Fibroblast of pulmonary artery (primary cell): ENCODE measurements at regions not wholly inside any gene's neighbourhood (a gene's known extent, or its start where the extent isn't known, plus 50 kb on each side); places are given as distances from the start of the nearest gene placed in this dataset.
"Not testable (repeated sequence)": the region's sequence is repeated elsewhere in the genome, so short reads cannot be mapped to it uniquely, and the experiment has no call there.

ENCODE experiments used
- DNase-seq: peaks from one replicate; pipeline ENCODE4 v3.0.0-alpha.2; 2010; ENCODE audit warnings: low read depth
- H3K4me3 ChIP-seq: replicated peaks from 2 replicates; pipeline ENCODE4 v1.5.1; 2011; ENCODE audit warnings: low read depth, mild to moderate bottlenecking, control low read depth, low read length, moderate library complexity
- TF ChIP-seq, protein P1 (sequence below): IDR thresholded peaks from 2 replicates; pipeline ENCODE4 v1.5.1; 2011; ENCODE audit warnings: mild to moderate bottlenecking, control low read depth, low read length, inconsistent platforms; ENCODE audit errors: missing control alignments

DNA sequence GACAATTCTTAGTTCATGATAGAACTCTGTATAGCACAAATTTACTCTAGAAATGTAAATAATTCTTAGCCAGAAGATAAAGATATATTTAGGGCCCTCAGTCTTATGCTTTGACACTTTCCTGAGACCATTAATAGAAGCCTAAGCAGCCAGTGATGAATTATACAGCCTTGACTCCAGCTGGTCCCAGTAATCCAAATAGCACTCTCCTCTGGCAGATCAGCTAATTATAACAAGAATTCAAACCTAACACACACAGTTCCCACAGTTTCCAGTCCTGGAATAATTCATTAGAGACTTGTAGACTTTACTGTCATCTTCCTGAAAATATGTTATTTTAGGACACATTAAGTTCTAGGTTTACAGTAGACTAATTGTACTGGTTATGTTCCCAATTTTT is 50.4 kb downstream of the SHOC1 start:
- H3K4me3 ChIP-seq: no peak overlapping the region
- DNase-seq: no peak
- TF ChIP-seq, protein P1, sequence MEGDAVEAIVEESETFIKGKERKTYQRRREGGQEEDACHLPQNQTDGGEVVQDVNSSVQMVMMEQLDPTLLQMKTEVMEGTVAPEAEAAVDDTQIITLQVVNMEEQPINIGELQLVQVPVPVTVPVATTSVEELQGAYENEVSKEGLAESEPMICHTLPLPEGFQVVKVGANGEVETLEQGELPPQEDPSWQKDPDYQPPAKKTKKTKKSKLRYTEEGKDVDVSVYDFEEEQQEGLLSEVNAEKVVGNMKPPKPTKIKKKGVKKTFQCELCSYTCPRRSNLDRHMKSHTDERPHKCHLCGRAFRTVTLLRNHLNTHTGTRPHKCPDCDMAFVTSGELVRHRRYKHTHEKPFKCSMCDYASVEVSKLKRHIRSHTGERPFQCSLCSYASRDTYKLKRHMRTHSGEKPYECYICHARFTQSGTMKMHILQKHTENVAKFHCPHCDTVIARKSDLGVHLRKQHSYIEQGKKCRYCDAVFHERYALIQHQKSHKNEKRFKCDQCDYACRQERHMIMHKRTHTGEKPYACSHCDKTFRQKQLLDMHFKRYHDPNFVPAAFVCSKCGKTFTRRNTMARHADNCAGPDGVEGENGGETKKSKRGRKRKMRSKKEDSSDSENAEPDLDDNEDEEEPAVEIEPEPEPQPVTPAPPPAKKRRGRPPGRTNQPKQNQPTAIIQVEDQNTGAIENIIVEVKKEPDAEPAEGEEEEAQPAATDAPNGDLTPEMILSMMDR: no peak

DNA sequence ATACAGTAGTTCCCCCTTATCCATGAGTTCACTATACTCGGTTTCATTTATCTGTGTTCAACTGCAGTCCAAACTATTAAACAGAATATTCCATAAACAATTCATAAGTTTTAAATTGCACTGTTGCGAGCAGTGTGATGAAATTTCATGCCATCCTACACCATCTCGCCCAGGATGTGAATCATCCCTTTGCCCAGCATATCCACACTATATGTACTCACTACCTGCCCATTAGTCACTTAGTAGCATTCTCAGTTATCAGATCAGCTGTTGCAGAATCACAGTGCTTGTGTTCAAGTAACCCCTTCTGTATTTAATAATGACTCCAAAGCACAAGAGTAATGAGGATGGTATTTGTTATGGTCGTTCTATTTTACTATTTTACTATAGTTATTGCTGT is 51.5 kb downstream of the SHOC1 start:
- TF ChIP-seq, protein P1: no peak
- no peak overlapping the region for H3K4me3 ChIP-seq
- peak; percentile 82 for DNase-seq

DNA sequence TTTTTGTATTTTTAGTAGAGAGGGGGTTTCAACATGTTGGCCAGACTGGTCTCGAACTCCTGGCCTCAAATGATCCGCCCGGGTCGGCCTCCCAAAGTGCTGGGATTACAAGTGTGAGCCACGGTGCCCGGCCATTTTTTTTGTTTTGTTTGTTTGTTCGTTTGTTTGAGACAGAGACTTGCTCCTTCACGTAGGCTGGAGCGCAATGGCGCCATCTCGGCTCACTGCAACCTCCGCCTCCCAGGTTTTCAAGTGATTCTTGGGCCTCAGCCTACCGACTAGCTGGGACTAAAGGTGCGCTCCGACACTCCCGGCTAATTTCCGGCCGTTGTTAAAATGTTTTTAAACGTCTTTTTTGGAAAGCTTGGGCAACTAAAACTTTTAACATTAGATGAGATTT is 54.0 kb downstream of the SHOC1 start:
- H3K4me3 ChIP-seq: no peak overlapping the region
- DNase-seq: no peak
- TF ChIP-seq, protein P1: no peak

DNA sequence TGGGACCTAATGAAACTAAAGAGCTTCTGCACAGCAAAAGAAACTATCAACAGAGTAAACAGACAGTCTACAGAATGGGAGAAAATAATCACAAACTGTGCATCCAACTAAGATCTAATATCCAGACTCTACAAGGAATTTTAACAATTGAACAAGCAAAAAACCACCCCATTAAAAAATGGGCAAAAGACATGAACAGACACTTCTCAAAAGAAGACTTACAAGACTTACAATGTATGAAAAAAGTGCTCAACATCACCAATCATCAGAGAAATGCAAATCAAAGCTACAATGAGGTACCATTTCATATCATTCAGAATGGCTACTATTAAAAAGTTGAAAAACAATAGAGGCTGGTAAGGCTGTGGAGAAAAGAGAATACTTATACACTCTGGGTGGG is 58.0 kb downstream of the SHOC1 start:
- no peak overlapping the region for H3K4me3 ChIP-seq
- DNase-seq: no peak
- TF ChIP-seq, protein P1: no peak

DNA sequence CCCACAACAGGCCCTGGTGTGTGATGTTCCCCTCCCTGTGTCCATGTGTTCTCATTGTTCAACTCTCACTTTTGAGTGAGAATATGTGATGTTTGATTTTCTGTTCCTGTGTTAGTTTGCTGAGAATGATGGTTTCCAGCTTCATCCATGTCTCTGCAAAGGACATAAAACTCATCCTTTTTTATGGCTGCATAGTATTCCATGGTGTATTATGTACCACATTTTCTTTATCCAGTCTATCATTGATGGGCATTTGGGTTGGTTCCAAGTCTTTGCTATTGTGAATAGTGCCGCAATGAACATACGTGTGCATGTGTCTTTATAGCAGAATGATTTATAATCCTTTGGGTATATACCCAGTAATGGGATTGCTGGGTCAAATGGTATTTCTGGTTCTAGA is 59.4 kb downstream of the SHOC1 start:
- not testable (repeated sequence) for H3K4me3 ChIP-seq, DNase-seq

DNA sequence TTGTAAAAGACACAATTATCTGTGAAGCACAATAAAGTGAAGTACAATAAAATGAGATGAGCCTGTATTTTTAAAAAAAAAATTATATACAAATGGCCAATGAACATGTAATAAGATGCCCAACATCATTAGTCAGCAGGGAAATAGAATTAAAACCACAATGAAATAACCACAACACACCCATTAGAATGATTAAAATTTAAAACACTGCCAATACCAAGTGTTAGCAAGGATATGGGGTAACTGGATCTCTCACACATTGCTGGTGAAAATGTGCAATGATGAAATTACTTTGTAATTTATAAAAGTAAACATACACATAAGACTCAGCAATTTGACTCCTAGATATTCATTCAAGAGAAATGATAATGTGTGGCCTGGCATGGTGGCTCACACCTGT is 62.8 kb downstream of the SHOC1 start:
- TF ChIP-seq, protein P1: no peak
- peak; percentile 29 for DNase-seq

DNA sequence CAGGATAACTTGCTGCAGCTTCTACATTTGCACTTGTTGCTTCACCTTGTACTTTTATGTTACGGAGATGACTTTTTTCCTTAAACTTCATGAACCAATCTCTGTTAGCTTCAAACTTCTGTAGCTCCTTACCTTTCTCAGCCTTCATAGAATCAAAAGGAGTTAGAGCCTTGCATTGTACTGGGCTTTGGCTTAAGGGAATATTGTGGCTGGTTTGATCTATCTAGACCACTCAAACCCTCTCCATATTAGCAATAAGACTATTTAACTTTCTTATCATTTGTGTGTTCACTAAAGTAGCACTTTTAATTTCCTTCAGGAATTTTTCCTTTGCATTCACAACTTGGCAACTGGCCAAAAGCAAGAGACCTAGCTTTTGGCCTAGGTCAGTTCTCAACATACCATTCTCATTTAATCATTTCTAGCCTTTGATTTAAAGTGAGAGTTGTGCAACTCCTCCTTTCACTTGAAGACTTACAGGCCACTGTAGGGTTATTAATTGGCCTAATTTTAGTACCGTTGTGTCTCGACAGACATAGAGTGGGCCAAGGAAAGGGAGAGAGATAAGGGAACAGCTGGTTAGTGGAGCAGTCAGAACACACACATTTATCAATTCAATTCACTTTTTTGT is 63.7 kb downstream of the SHOC1 start:
- DNase-seq: peak; percentile 83
- TF ChIP-seq, protein P1: no peak
- no peak overlapping the region for H3K4me3 ChIP-seq

More for the DNA sequence above, 62.8 kb downstream of the SHOC1 start:
- no peak overlapping the region for H3K4me3 ChIP-seq
